Activated CD4-positive, alpha-beta memory T cell treated with anti-CD3 and anti-CD28 coated beads for 36 hours (primary cell): ENCODE measurements at regions not wholly inside any gene's neighbourhood (a gene's known extent, or its start where the extent isn't known, plus 50 kb on each side); places are given as distances from the start of the nearest gene placed in this dataset.

ENCODE experiments used
- CTCF ChIA-PET: fragments of 350-600 bp; sonication (Branson Sonifier 250); formaldehyde crosslinking; loops from one replicate; lab custom pipeline; 2021; ENCODE audit warnings: antibody characterized with exemption, inconsistent platforms; lab: Charles Lee
- POLR2A ChIA-PET: fragments of 350-600 bp; sonication (Branson Sonifier 250); formaldehyde crosslinking; loops from one replicate; lab custom pipeline; 2021; ENCODE audit warnings: antibody characterized with exemption; lab: Charles Lee
- DNase-seq: peaks from one replicate; pipeline ENCODE4 v3.0.0-alpha.2; 2020
- H3K27ac Mint-ChIP-seq: one replicate; pipeline ENCODE4 v1.8.0; 2021; ENCODE audit warnings: mixed read lengths
- H3K27me3 Mint-ChIP-seq: one replicate; pipeline ENCODE4 v1.8.0; 2021; ENCODE audit warnings: mixed read lengths
- H3K36me3 Mint-ChIP-seq: one replicate; pipeline ENCODE4 v1.8.0; 2021; ENCODE audit warnings: mixed read lengths
- H3K4me1 Mint-ChIP-seq: one replicate; pipeline ENCODE4 v1.8.0; 2021; ENCODE audit warnings: low read depth, mixed read lengths
- H3K4me3 Mint-ChIP-seq: one replicate; pipeline ENCODE4 v1.8.0; 2021; ENCODE audit warnings: mild to moderate bottlenecking, mixed read lengths
- H3K9me3 Mint-ChIP-seq: one replicate; pipeline ENCODE4 v1.8.0; 2021; ENCODE audit warnings: mixed read lengths
- intact Hi-C: fragments of 100-400 bp; cut with micrococcal nuclease; formaldehyde crosslinking; loops from one replicate; pipeline ENCODE4 v1.15.1; 2023

GRCh38 chr10:55460008-55460407, 659.0 kb upstream of the PCDH15 start:
- ChIA-PET POLR2A (no interaction called here), CTCF (no interaction called here)
- Mint-ChIP-seq H3K27ac (no peak overlapping the region), H3K4me3 (no peak overlapping the region), H3K27me3 (no peaks in the 10 kb centered on the region), H3K4me1 (no peaks in the 10 kb centered on the region), H3K36me3 (no peaks in the 10 kb centered on the region), H3K9me3 (peaks cover 6% of the 10 kb centered on the region)
- DNase-seq = no peak
- intact Hi-C loops = no loop called here

- Mint-ChIP-seq H3K27ac (no peak overlapping the region), H3K4me1 (no peaks in the 10 kb centered on the region), H3K27me3 (no peaks in the 10 kb centered on the region), H3K36me3 (no peaks in the 10 kb centered on the region), H3K4me3 (no peak overlapping the region), H3K9me3 (peaks cover 7% of the 10 kb centered on the region)
- POLR2A ChIA-PET = no interaction called here
- no peak for DNase-seq
- intact Hi-C loops = no loop called here
- CTCF ChIA-PET = no interaction called here
Measured at GRCh38 chr10:55449981-55450380, 649.0 kb upstream of the PCDH15 start.

- peaks cover 17% of the 10 kb centered on the region for H3K9me3 Mint-ChIP-seq
- H3K4me1 Mint-ChIP-seq = no peaks in the 10 kb centered on the region
- POLR2A ChIA-PET = no interaction called here
- H3K27me3 Mint-ChIP-seq = no peaks in the 10 kb centered on the region
- intact Hi-C loops = no loop called here
- no peak for DNase-seq
- no peaks in the 10 kb centered on the region for H3K36me3 Mint-ChIP-seq
- CTCF ChIA-PET = no interaction called here
- H3K4me3 Mint-ChIP-seq = no peak overlapping the region
- H3K27ac Mint-ChIP-seq = no peak overlapping the region
Measured at GRCh38 chr10:55446441-55447002, 645.5 kb upstream of the PCDH15 start.

GRCh38 chr10:55441777-55442176, 640.7 kb upstream of the PCDH15 start:
- CTCF ChIA-PET = no interaction called here
- POLR2A ChIA-PET = no interaction called here

GRCh38 chr10:55426138-55426537, 625.1 kb upstream of the PCDH15 start:
- intact Hi-C loops = no loop called here

More at GRCh38 chr10:55441777-55442176, 640.7 kb upstream of the PCDH15 start:
- Mint-ChIP-seq H3K4me1 (no peaks in the 10 kb centered on the region), H3K9me3 (peaks cover 24% of the 10 kb centered on the region), H3K4me3 (no peak overlapping the region), H3K36me3 (no peaks in the 10 kb centered on the region), H3K27me3 (no peaks in the 10 kb centered on the region), H3K27ac (no peak overlapping the region)
- intact Hi-C loops = no loop called here
- DNase-seq = no peak

GRCh38 chr10:55410415-55410885, 609.4 kb upstream of the PCDH15 start:
- CTCF ChIA-PET = no interaction called here
- H3K27ac Mint-ChIP-seq = no peak overlapping the region
- no peaks in the 10 kb centered on the region for H3K36me3 Mint-ChIP-seq
- POLR2A ChIA-PET = no interaction called here
- intact Hi-C loops = no loop called here
- H3K4me3 Mint-ChIP-seq = no peak overlapping the region
- no peaks in the 10 kb centered on the region for H3K27me3 Mint-ChIP-seq
- no peaks in the 10 kb centered on the region for H3K4me1 Mint-ChIP-seq
- no peak for DNase-seq
- H3K9me3 Mint-ChIP-seq = peaks cover 2% of the 10 kb centered on the region

More at GRCh38 chr10:55426138-55426537, 625.1 kb upstream of the PCDH15 start:
- Mint-ChIP-seq H3K36me3 (no peaks in the 10 kb centered on the region), H3K27me3 (no peaks in the 10 kb centered on the region), H3K9me3 (peaks cover 12% of the 10 kb centered on the region), H3K4me3 (no peak overlapping the region), H3K4me1 (no peaks in the 10 kb centered on the region), H3K27ac (no peak overlapping the region)
- no peak for DNase-seq
- POLR2A ChIA-PET = no interaction called here
- CTCF ChIA-PET = no interaction called here

- Mint-ChIP-seq H3K27ac (no peak overlapping the region), H3K4me1 (no peaks in the 10 kb centered on the region), H3K9me3 (peaks cover 2% of the 10 kb centered on the region), H3K4me3 (no peak overlapping the region), H3K36me3 (no peaks in the 10 kb centered on the region), H3K27me3 (no peaks in the 10 kb centered on the region)
- intact Hi-C loops = no loop called here
- DNase-seq = no peak
- CTCF ChIA-PET = no interaction called here
- POLR2A ChIA-PET = no interaction called here
Measured at GRCh38 chr10:55404094-55404493, 603.1 kb upstream of the PCDH15 start.

- DNase-seq = no peak
- H3K4me1 Mint-ChIP-seq = no peaks in the 10 kb centered on the region
- H3K9me3 Mint-ChIP-seq = peaks cover 3% of the 10 kb centered on the region
- no peak overlapping the region for H3K27ac Mint-ChIP-seq
- H3K4me3 Mint-ChIP-seq = no peak overlapping the region
- no peaks in the 10 kb centered on the region for H3K27me3 Mint-ChIP-seq
- intact Hi-C loops = no loop called here
- ChIA-PET CTCF (no interaction called here), POLR2A (no interaction called here)
- no peaks in the 10 kb centered on the region for H3K36me3 Mint-ChIP-seq
Measured at GRCh38 chr10:55400075-55400849, 599.2 kb upstream of the PCDH15 start.

- Mint-ChIP-seq H3K27ac (no peak overlapping the region), H3K4me3 (no peak overlapping the region), H3K36me3 (no peaks in the 10 kb centered on the region), H3K4me1 (no peaks in the 10 kb centered on the region), H3K27me3 (no peaks in the 10 kb centered on the region), H3K9me3 (peaks cover 2% of the 10 kb centered on the region)
- POLR2A ChIA-PET = no interaction called here
- DNase-seq = no peak
- intact Hi-C loops = no loop called here
- CTCF ChIA-PET = no interaction called here
Measured at GRCh38 chr10:55398497-55398882, 597.5 kb upstream of the PCDH15 start.

- Mint-ChIP-seq H3K27me3 (no peaks in the 10 kb centered on the region), H3K4me3 (no peak overlapping the region), H3K4me1 (no peaks in the 10 kb centered on the region), H3K9me3 (peaks cover 7% of the 10 kb centered on the region), H3K36me3 (no peaks in the 10 kb centered on the region), H3K27ac (no peak overlapping the region)
- ChIA-PET CTCF (no interaction called here), POLR2A (no interaction called here)
- intact Hi-C loops = no loop called here
- no peak for DNase-seq
Measured at GRCh38 chr10:55397777-55398496, 596.9 kb upstream of the PCDH15 start.

GRCh38 chr10:55378196-55378595, 577.2 kb upstream of the PCDH15 start:
- POLR2A ChIA-PET = no interaction called here
- H3K4me1 Mint-ChIP-seq = no peaks in the 10 kb centered on the region
- H3K9me3 Mint-ChIP-seq = peaks cover 9% of the 10 kb centered on the region

GRCh38 chr10:55374917-55375316, 573.9 kb upstream of the PCDH15 start:
- H3K4me3 Mint-ChIP-seq = no peak overlapping the region
- POLR2A ChIA-PET = no interaction called here
- intact Hi-C loops = no loop called here
- H3K27ac Mint-ChIP-seq = no peak overlapping the region
- no peaks in the 10 kb centered on the region for H3K27me3 Mint-ChIP-seq
- no peaks in the 10 kb centered on the region for H3K4me1 Mint-ChIP-seq
- CTCF ChIA-PET = no interaction called here
- no peak for DNase-seq
- no peaks in the 10 kb centered on the region for H3K36me3 Mint-ChIP-seq
- peaks cover 9% of the 10 kb centered on the region for H3K9me3 Mint-ChIP-seq

More at GRCh38 chr10:55378196-55378595, 577.2 kb upstream of the PCDH15 start:
- H3K27me3 Mint-ChIP-seq = no peaks in the 10 kb centered on the region
- no peaks in the 10 kb centered on the region for H3K36me3 Mint-ChIP-seq
- intact Hi-C loops = no loop called here
- CTCF ChIA-PET = no interaction called here
- H3K4me3 Mint-ChIP-seq = no peak overlapping the region
- no peak overlapping the region for H3K27ac Mint-ChIP-seq
- DNase-seq = no peak
